ENCODE measurements at regions not wholly inside any gene's neighbourhood (a gene's known extent, or its start where the extent isn't known, plus 50 kb on each side); places are given as distances from the start of the nearest gene placed in this dataset.

DNA sequence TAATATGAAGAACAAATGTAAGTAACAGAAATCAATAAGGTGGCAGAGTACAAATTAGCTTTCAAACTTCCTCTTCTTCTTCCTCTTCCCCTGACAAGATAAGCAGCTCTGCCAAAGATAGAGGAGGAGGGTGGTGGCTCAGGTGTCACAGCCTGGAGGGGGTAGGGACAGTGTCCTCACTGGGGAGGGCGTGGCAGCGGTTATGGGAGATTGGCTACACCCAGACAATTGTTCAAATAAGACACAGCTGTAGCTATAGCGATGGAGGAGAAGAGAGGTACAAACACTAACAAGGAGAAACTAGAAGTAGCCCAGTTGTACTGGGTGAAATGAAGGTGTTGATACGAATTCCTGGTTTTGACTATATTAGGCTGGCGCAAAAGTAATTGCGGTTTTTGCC is 198.5 kb downstream of the TBXT start:
- Mint-ChIP-seq H3K27ac (no peak overlapping the region), H3K4me3 (no peak overlapping the region), H3K4me1 (no peaks in the 10 kb centered on the region), H3K27me3 (peaks cover 6% of the 10 kb centered on the region), H3K9me3 (ENCODE audit: insufficient read depth) (no peaks in the 10 kb centered on the region)
- DNase-seq: no peak
- no peaks in the 10 kb centered on the region for H4K20me1 ChIP-seq (ENCODE audit: control insufficient read depth, insufficient read depth, low read length, poor library complexity, severe bottlenecking)
- H3K4me2 ChIP-seq (replicated peaks; ENCODE audit: low read depth, low read length, poor library complexity, severe bottlenecking): no peak overlapping the region
- no peak overlapping the region for H3K27ac ChIP-seq (ENCODE audit: low read length in 2 of 2)
- intact Hi-C loops (cut with micrococcal nuclease): no loop called here
- H3K4me3 ChIP-seq (ENCODE audit: control extremely low read depth in 1 of 5, extremely low read depth in 1 of 5, insufficient read depth in 1 of 5, low read depth in 2 of 5, low read length in 4 of 5): no peak overlapping the region
- no peaks in the 10 kb centered on the region for H3K36me3 ChIP-seq (replicated peaks in 1 of 2; ENCODE audit: control extremely low read depth in 1 of 2, control insufficient read depth in 1 of 2, extremely low read depth in 1 of 2, insufficient read depth in 2 of 2, low read length in 1 of 2)
- H3K27me3 ChIP-seq (replicated peaks in 1 of 4; ENCODE audit: control extremely low read depth in 1 of 4, control insufficient read depth in 3 of 4, insufficient read depth in 4 of 4, low read length in 3 of 4): peaks cover 0 to 7% (median 0%) of the 10 kb centered on the region in 4 experiments
- ChIA-PET POLR2A (no interaction called here), CTCF (no interaction called here)
- TF ChIP-seq EZH2 (IDR thresholded peaks at IDR 0.05; ENCODE audit: borderline replicate concordance, insufficient read depth, low read depth, low read length, poor library complexity, severe bottlenecking): no peak
- TF ChIP-seq, protein P1, sequence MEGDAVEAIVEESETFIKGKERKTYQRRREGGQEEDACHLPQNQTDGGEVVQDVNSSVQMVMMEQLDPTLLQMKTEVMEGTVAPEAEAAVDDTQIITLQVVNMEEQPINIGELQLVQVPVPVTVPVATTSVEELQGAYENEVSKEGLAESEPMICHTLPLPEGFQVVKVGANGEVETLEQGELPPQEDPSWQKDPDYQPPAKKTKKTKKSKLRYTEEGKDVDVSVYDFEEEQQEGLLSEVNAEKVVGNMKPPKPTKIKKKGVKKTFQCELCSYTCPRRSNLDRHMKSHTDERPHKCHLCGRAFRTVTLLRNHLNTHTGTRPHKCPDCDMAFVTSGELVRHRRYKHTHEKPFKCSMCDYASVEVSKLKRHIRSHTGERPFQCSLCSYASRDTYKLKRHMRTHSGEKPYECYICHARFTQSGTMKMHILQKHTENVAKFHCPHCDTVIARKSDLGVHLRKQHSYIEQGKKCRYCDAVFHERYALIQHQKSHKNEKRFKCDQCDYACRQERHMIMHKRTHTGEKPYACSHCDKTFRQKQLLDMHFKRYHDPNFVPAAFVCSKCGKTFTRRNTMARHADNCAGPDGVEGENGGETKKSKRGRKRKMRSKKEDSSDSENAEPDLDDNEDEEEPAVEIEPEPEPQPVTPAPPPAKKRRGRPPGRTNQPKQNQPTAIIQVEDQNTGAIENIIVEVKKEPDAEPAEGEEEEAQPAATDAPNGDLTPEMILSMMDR (IDR thresholded peaks at IDR 0.05): no peak
- ATAC-seq (ENCODE audit: low read depth): no peak
- 60% methylated on average over 1 of the region's 6 CpGs for whole genome bisulfite sequencing (ENCODE audit: insufficient coverage)
- H3K79me2 ChIP-seq (ENCODE audit: control insufficient read depth, insufficient read depth, low read length): no peaks in the 10 kb centered on the region
- no peak overlapping the region for H3K9ac ChIP-seq (ENCODE audit: low read length)
- no peak overlapping the region for H2AFZ ChIP-seq (ENCODE audit: insufficient read depth, low read depth, low read length, poor library complexity, severe bottlenecking)
- H3K4me1 ChIP-seq (ENCODE audit: control insufficient read depth in 2 of 2, insufficient read depth in 2 of 2, low read length in 2 of 2): no peaks in the 10 kb centered on the region
- H3K9me3 ChIP-seq (ENCODE audit: control extremely low read depth in 1 of 3, control insufficient read depth in 2 of 3, insufficient read depth in 1 of 3, low read length in 2 of 3): no peaks in the 10 kb centered on the region

DNA sequence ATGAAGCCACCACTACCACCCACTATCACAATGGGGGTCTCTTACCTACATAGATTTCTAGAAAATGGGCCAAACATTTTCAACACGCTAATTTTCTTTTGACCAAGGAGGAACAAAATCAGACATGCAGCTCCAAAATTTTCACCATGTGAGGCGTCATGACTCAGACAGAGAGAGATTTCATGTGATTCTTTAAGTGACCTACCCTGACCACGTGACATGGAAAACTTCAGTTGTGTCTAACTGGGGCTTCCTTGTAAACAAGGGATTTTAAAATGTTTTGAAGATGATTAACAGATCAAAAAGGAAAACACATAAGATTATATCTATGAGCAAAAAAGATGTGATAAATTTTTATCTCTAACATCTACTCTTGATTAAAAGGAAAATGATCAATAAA is 199.2 kb downstream of the TBXT start:
- no peak for DNase-seq
- Mint-ChIP-seq H3K4me3 (no peak overlapping the region), H3K27me3 (peaks cover 8% of the 10 kb centered on the region), H3K27ac (no peak overlapping the region), H3K4me1 (no peaks in the 10 kb centered on the region), H3K9me3 (ENCODE audit: insufficient read depth) (no peaks in the 10 kb centered on the region)
- H3K4me3 ChIP-seq (ENCODE audit: control extremely low read depth in 1 of 5, extremely low read depth in 1 of 5, insufficient read depth in 1 of 5, low read depth in 2 of 5, low read length in 4 of 5): no peak overlapping the region
- H3K27me3 ChIP-seq (replicated peaks in 1 of 4; ENCODE audit: control extremely low read depth in 1 of 4, control insufficient read depth in 3 of 4, insufficient read depth in 4 of 4, low read length in 3 of 4): peaks cover 0 to 7% (median 0%) of the 10 kb centered on the region in 4 experiments
- no peaks in the 10 kb centered on the region for H4K20me1 ChIP-seq (ENCODE audit: control insufficient read depth, insufficient read depth, low read length, poor library complexity, severe bottlenecking)
- H3K36me3 ChIP-seq (replicated peaks in 1 of 2; ENCODE audit: control extremely low read depth in 1 of 2, control insufficient read depth in 1 of 2, extremely low read depth in 1 of 2, insufficient read depth in 2 of 2, low read length in 1 of 2): no peaks in the 10 kb centered on the region
- H2AFZ ChIP-seq (ENCODE audit: insufficient read depth, low read depth, low read length, poor library complexity, severe bottlenecking): no peak overlapping the region
- no peaks in the 10 kb centered on the region for H3K9me3 ChIP-seq (ENCODE audit: control extremely low read depth in 1 of 3, control insufficient read depth in 2 of 3, insufficient read depth in 1 of 3, low read length in 2 of 3)
- ChIA-PET CTCF (no interaction called here), POLR2A (no interaction called here)
- intact Hi-C loops (cut with micrococcal nuclease): no loop called here
- no peaks in the 10 kb centered on the region for H3K4me1 ChIP-seq (ENCODE audit: control insufficient read depth in 2 of 2, insufficient read depth in 2 of 2, low read length in 2 of 2)
- TF ChIP-seq, protein P1 (IDR thresholded peaks at IDR 0.05): no peak
- TF ChIP-seq EZH2 (IDR thresholded peaks at IDR 0.05; ENCODE audit: borderline replicate concordance, insufficient read depth, low read depth, low read length, poor library complexity, severe bottlenecking): no peak
- ATAC-seq (ENCODE audit: low read depth): no peak
- H3K79me2 ChIP-seq (ENCODE audit: control insufficient read depth, insufficient read depth, low read length): no peaks in the 10 kb centered on the region
- no peak overlapping the region for H3K9ac ChIP-seq (ENCODE audit: low read length)
- whole genome bisulfite sequencing (ENCODE audit: insufficient coverage): 79% methylated on average over 2 of the region's 3 CpGs
- no peak overlapping the region for H3K27ac ChIP-seq (ENCODE audit: low read length in 2 of 2)
- no peak overlapping the region for H3K4me2 ChIP-seq (replicated peaks; ENCODE audit: low read depth, low read length, poor library complexity, severe bottlenecking)

All from B cell (primary cell).